Testis (tissue), 2 donors: ENCODE measurements at regions not wholly inside any gene's neighbourhood (a gene's known extent, or its start where the extent isn't known, plus 50 kb on each side); places are given as distances from the start of the nearest gene placed in this dataset.

Experiments
- CTCF ChIP-seq, 3 experiments: fragments of 450-650 bp in 2 of 3; fragments of 200-600 bp in 1 of 3; sonication (generic) in 1 of 3; IDR thresholded peaks; one replicate each; pipeline ENCODE4 v1.5.1; 2016 to 2019; ENCODE audit warnings: antibody characterized with exemption in 3 of 3, mild to moderate bottlenecking in 2 of 3, moderate library complexity in 1 of 3
- POLR2A ChIP-seq: fragments of 450-650 bp; IDR thresholded peaks from one replicate; pipeline ENCODE4 v1.6.1; 2017; ENCODE audit warnings: antibody characterized with exemption, mild to moderate bottlenecking, moderate library complexity

DNA sequence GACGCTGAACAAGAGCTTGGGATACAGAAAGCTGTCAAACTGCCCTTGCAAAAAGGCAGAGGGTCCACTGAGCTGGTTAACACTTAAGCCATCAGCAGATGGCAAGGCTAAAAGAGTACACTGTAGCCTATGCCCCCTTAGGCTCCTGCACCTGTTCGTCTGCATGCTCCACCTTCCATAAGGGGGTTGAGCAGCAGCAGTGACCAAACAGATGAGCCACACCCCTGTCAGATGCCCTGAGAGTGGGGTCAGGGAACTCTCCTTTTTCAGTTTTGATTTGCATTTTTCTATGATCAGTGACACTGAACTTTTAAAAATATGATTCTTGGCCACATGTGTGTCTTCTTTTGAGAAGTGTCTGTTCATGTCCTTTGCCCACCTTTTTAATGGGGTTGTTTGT lies 402.5 kb upstream of the FAM98A start:
- TF ChIP-seq CTCF (IDR thresholded peaks at IDR 0.05) (no peak), POLR2A (no peak)
